ENCODE measurements at regions not wholly inside any gene's neighbourhood (a gene's known extent, or its start where the extent isn't known, plus 50 kb on each side); places are given as distances from the start of the nearest gene placed in this dataset.
"Not testable (repeated sequence)": the region's sequence is repeated elsewhere in the genome, so short reads cannot be mapped to it uniquely, and the experiment has no call there.

DNA sequence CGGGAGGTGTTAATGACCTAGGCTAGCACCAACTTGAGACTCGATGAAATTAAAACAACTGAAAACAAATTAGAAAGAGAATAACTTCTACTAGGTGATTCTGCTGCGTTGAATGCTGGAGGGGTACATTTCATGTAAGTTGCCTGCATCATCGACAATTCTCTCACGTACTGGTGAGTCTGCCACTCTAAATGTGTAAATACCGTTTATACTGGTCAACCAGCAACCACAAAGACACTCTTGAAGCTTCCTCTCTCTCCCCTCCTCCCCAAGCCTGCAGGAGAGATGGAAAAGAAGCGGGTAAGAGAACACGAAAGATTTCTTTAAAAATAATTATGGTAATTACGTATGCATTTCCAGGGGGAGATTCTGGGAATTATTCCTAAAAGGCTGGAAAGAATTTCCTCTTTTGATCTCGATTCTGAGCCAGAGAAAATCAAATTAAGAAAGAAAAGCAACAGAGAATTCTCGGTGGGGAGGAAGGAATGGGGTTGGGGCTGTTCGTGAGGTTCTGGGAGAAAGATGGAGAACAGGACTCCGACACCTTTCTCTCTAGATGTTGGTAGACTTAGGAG, 68.6 kb upstream of the MRTFB start:
- no peak for DNase-seq (ENCODE audit: low spot score)

DNA sequence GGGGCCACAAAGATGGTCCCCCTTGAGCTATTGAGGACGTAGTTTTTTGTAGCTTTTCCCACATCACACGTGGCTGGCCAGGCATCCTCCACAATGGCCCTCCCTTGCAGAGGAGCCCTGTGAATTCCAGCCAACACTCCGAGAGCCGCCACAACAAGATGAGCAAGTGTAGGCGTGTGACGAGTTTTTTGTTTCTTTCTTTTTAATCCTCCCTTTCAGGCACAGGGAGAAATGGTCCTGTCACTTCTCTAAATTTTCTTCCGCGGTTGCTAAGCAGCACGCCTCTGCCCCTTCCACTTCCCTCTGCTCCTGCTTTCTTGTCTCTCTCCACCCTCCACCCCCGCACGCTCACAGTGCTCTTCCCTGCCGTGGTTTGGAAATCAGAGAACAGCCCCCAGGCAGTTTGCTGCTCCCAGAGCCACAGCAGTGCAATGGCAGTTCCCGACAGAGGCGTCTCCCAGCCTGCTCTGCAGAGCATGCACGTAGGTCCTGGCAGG, 68.0 kb upstream of the MRTFB start:
- peak; percentile 88 for DNase-seq (ENCODE audit: low spot score)

DNA sequence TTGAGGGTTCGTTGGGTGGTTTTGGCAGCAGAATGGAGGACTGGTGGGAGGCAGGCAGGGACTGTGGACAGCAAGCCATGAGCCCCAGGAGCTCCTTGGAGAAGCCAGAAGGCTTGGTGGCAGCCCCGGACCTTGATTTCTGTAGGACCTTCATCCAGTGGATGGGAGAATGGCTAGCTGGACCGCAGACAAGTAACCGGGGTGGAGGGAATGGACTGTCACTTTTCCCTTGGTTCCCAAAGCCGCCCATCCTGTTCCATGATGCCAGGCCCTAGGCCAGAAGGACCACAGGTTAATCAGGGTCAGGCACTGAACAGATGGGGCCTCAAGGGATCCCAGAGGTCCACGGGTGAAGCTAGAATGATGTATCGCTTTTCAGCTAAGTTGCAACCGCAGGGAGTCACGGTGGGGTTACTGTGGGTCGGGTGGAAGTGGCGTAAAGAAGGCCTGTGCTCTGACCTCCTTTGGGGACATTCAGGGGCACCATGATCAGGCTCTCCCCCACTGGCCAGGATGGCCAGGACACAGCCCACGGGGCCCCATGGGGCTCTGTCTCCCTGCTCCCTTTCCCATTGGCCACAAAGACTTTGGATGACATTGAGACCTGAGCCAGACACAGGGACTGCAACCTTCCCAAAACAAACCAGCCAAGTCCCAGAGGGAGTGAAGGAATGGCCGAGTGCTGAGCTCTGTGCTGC, 66.9 kb upstream of the MRTFB start:
- DNase-seq (ENCODE audit: low spot score), result no peak

DNA sequence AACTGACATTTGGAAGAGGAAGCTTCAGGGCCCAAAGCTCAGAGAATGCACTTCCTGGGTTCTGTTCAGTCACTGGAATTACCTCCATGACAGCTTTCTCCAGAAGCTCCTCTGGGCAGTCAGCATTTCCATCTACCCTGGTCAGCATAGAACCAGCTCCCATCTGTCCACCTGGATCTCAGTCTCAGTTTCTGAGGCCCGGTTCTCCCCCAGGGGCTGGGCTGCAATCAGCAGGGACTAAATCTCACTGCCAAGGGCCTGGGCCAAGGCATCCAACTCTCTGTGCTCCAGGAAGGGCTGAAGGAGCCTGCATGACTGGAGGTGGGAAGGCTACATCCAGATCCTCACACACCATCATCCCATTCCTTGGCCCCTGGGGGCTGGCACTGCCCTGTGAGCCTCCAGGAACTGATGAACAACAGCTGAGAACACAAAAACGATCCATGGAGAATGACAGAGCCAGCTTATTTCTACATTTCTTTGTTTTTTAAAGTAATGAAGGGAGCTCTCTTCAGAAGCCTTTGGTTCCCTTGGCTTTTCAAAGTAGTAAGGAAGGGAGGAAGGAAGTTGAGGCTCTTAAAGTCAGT, 66.3 kb upstream of the MRTFB start:
- DNase-seq (ENCODE audit: low spot score), result no peak

DNA sequence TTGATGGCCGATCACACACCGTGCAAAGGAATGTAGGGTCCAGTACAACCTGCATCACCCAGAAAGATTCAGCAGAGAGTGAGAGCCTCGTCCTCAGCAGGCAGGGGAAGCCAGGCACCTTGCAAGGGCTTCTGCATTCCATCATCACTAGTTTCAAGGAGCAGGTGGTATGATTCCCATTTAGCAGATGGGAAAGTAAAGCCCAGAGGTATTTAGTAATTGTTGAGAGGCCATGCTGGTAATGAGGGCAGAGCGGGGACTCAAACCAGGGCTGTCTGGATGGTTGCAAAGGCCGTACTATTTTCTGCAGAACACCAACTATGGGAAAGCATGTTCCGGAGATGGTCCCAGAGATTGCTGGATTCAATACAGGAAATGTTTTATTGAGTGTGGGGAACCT, 65.8 kb upstream of the MRTFB start:
- no peak for DNase-seq (ENCODE audit: low spot score)

DNA sequence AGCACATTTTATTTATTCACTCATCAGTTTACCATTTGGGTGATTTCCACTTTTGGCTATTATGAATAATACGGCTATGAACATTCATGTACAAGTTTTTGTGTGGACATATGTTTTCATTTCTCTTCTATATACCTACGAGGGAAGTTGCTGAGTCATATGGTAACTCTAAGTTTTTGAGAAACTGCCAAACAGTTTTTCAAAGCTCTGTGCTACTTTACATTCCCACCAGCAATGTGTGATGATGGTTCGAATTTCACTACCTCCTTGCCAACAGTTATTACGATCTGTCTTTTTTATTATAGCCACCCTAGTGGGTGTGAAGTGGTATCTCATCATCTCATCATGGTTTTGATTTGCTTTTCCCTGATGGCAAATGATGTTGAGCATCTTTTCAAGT, 63.7 kb upstream of the MRTFB start:
- no peak for DNase-seq (ENCODE audit: low spot score)

DNA sequence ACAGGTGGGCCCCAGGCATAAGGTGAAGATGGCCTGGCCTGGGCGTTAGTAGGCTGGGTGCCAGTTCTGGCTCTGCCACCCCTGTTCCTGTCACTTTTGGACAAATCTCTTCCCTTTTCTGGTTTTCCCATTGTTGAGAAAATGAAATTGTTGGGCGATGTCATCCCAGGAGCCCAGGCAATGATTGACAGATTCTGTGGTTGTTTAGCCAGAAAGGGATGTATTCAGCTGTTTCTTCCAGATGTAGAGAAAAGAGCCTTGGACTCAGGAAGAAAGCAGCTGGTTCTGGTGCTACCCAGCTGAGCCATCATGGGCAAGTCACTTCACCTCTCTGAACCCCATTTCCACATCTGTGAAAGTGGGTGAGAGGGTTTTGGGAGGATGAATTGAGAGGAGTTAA, 60.1 kb upstream of the MRTFB start:
- no peak for DNase-seq (ENCODE audit: low spot score)

DNA sequence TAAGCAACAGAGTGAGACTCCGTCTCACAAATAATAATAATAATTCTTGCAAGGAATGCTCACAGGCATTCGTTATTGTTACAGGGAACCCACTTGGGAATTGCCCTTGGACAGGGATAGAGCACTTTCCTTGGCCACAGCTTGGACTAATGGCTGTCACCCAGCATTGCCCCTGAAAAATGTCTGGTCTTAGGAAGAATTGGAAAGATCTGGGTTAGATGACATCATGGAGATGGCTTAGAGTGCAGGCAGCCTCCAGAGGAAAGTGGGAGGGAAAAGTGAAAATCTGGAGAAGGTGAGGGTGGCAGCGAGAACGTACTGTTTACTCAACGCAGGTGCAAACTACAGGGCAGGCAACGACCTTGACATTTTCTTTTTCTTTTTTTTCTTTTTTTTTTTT, 59.3 kb upstream of the MRTFB start:
- no peak for DNase-seq (ENCODE audit: low spot score)

DNA sequence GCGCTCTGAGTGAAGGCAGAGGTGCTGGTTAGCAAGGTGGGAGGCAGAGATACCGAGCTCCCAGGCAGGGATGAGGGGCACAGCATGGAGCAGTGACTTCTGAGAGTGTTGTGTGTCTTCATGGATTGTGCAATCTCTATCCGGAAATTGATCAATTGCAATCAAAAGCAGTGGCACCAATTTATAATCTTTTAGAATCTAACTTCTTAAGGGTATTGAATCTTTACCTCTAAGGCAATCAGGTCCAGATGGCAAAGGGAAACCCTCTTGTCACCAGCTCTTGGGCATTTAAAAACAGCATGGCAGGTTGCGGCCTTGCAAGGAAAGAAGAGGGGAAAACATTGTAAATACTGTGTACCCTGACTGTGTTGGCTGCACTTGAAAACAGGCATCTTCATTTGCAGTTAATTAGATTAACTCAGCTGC, 58.0 kb upstream of the MRTFB start:
- no peak for DNase-seq (ENCODE audit: low spot score)

DNA sequence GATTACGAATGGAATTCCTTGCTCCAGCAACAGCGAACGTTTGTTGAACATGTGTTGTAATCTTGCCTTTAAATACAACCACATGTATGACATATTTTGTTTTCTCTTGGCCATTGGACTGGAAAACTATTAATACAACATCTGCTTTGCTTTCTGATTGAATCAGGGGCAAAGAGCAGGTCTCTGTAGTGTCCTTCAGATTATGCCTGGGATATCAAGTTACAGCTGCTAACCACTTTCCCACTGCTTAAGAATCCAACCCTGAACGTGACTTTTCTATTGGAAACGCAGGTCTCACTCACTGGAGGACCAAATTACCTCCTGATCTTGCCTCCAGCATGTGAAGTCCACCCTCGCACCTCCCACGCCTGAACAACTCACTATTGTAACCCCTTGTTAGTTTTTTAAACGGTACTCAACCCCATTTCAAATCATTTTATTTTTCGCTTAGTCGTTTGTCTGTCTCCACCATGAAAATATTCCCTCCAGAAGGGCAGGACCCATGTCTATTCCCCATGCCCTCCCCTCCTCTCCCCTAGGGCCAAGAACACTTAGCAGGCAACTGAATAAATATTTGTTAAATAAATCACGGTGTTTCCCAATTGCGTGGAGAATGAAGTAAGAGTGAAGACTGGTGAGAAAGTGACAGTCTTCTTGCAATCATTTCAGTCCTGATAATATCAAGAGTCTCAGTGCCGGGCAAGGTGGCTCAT, 57.4 kb upstream of the MRTFB start:
- no peak for DNase-seq (ENCODE audit: low spot score)

DNA sequence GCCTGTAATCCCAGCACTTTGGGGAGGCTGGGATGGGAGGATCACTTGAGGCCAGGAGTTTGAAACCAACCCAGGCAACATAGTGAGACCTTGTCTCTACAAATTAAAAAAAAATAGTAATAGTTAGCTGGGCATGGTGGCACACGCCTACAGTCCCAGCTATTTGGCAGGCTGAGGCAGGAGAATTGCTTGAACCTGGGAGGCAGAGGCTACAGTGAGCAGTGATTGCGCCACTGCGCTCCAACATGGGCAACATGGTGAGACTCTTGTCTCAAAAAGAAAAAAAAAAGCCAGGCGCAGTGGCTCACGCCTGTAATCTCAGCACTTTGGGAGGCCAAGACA, 56.9 kb upstream of the MRTFB start:
- DNase-seq (ENCODE audit: low spot score), result no peak

DNA sequence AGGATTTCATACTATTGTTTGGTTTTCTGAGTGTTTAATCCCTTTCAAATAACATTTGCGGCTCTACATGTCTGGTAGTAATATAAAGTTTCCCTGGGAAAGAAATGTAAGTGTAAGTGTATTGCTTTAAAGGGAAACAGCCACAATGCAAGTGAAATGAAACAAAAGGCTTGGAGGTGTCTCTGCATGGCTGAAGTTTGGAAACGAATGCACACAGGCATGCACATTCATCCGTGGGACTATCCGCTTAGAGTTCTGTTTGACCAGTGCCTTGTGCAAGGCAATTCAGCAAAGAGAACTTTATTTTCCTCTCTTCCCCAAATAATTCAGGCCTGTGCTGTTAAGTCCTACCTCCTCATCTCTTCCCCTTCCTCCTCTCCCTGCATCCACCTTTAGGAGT, 56.1 kb upstream of the MRTFB start:
- DNase-seq (ENCODE audit: low spot score), result no peak

DNA sequence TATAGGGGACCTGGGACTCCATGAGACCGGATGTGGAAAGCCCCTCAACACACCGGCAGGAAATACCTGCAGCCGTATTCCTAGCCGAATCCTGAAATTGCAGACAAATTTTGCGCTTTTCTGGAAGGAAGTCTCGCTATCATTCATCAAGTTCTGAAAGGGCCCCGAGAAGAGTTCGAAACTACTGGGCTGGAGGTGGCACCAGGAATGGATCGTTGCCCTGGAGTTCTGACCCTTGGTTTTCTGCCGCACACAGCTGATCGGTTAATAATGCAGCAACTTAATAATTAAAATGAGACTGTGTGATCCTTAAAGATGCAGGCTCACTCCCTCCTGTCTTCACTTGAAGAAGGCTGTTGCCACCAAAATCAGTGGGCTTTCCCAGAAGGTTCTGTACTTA, 55.7 kb upstream of the MRTFB start:
- DNase-seq (ENCODE audit: low spot score), result no peak

DNA sequence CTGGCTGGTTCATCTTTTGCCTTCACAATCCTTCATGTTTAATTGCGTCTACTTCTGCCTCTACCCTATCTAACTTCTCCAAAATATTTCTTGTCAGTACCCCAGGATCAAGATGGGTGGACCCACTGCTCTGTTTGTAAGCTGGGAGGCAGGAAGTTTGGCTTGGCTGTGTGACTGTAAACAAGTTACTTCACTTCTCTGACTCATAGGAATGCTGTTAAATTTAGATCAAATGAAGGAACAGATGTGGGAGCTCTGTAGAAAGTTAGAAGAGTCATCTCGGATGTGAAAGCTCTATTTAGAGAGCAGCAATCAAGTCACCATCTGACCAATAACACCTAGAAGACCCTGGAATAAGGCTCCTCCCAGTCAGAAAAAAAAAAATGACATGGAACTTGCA, 55.2 kb upstream of the MRTFB start:
- no peak for DNase-seq (ENCODE audit: low spot score)

DNA sequence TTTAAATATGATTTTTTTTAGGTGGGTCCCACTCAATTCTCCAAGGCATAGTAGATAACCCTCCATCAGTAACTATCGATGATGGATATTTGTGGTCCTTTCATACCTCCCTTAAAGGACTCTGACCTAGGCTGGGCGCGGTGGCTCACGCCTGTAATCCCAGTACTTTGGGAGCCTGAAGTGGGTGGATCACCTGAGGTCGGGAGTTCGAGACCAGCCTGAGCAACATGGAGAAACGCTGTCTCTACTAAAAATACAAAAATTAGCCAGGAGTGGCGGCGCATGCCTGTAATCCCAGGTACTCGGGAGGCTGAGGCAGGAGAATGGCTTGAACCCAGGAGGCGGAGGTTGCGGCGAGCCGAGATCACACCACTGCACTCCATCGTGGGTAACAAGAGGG, 54.8 kb upstream of the MRTFB start:
- not testable (repeated sequence) for DNase-seq (ENCODE audit: low spot score)

DNA sequence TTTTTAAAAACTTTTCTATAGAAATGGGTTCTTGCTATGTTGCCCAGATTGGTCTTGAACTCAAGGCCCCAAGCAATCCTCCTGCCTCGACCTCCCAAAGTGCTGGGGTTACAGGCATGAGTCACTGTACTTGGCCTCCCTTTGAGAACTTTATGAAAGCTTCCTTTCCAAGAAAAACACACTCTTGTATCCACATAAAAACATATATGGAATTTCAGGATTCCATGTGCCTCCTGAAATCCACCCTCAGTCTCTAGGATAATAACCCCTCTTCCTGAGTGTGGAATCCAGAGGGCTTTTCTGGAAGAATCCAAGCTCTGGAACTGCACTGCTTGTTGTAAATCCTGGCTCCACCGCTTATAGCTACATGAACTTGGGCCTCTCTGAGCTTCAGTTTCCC, 53.2 kb upstream of the MRTFB start:
- DNase-seq (ENCODE audit: low spot score), result no peak

DNA sequence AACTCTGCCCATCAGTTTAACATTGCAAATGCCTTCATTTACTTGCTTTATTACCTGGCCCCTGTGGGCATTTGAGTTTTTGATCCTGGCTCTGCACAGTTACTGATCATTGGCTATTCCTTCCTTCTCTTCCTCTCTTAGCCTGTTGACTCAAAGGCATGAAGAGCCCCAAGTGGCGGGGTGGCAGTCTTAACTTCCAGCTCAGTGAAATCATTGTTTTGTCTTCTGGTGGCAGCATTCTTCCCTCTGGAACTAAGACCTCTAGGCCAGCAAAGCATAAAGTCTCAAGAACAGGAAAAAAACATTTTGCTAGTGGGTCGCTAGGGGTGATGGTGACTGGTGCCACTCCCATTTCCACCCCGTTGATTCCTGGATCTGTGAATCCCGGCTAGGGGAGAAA, 52.3 kb upstream of the MRTFB start:
- no peak for DNase-seq (ENCODE audit: low spot score)

DNA sequence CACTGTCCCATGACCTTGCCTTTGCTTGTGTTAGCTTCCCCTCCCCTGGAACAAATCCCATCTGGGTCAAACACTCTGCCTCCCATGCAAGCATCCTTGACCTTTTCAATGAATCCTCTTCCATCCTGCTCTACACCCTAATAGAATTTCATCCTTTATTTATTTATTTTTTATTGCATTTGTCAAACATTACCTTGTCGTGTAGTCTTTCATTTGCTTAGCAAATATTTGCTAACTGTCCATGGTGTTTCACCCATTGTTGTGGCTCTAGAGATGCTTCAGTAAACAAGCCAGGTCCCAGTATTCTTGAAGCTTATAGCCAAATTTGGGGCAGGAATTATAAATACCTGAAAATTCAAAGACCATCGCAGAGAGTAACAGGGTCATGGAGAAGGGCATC, 51.0 kb upstream of the MRTFB start:
- DNase-seq (ENCODE audit: low spot score), result no peak
